Neural cell (in vitro differentiated cells): ENCODE measurements at regions not wholly inside any gene's neighbourhood (a gene's known extent, or its start where the extent isn't known, plus 50 kb on each side); places are given as distances from the start of the nearest gene placed in this dataset.

Source experiments
- H2AFZ ChIP-seq: fragments of 200-600, 300-800 bp; sonication (generic), shearing (Covaris generic); 2 replicates; pipeline ENCODE4 v1.6.0; 2014; ENCODE audit warnings: low read depth, mild to moderate bottlenecking, antibody characterized with exemption, low read length, moderate library complexity
- H3F3A ChIP-seq: fragments of 200-600 bp; shearing (Covaris generic); 2 replicates; pipeline ENCODE4 v1.6.1; 2016; ENCODE audit warnings: mild to moderate bottlenecking, moderate library complexity, mixed read lengths, antibody characterized with exemption, low read length; ENCODE audit not compliant: insufficient read depth, poor library complexity, severe bottlenecking
- H3K27ac ChIP-seq: fragments of 200-600, 300-800 bp; sonication (generic), shearing (Covaris generic); 2 replicates; pipeline ENCODE4 v1.5.1; 2014; ENCODE audit warnings: mild to moderate bottlenecking, low read length, moderate library complexity
- H3K27me3 ChIP-seq: fragments of 300-800, 200-600 bp; sonication (generic), shearing (Covaris generic); 2 replicates; pipeline ENCODE4 v1.6.0; 2014; ENCODE audit warnings: mild to moderate bottlenecking, low read depth, low read length, moderate library complexity; ENCODE audit not compliant: insufficient read depth
- H3K36me3 ChIP-seq: fragments of 300-800, 200-600 bp; sonication (generic), shearing (Covaris generic); 2 replicates; pipeline ENCODE4 v1.5.1; 2014; ENCODE audit warnings: mild to moderate bottlenecking, antibody characterized with exemption, low read length, moderate library complexity; ENCODE audit not compliant: insufficient read depth
- H3K4me2 ChIP-seq: fragments of 300-800, 200-600 bp; sonication (generic), shearing (Covaris generic); 2 replicates; pipeline ENCODE4 v1.6.0; 2014; ENCODE audit warnings: mild to moderate bottlenecking, low read length
- H3K4me3 ChIP-seq: fragments of 300-800, 200-600 bp; sonication (generic), shearing (Covaris generic); 2 replicates; pipeline ENCODE4 v1.5.1; 2014; ENCODE audit warnings: mild to moderate bottlenecking, low read length, moderate library complexity
- H3K79me2 ChIP-seq: fragments of 200-600 bp; shearing (Covaris generic); replicated peaks from 2 replicates; pipeline ENCODE4 v1.6.0; 2014; ENCODE audit warnings: mild to moderate bottlenecking, low read length, moderate library complexity; ENCODE audit not compliant: insufficient read depth
- H3K9ac ChIP-seq: fragments of 300-800, 200-600 bp; sonication (generic), shearing (Covaris generic); 2 replicates; pipeline ENCODE4 v1.6.1; 2016; ENCODE audit warnings: mild to moderate bottlenecking, low read length, mixed read lengths
- H3K9me2 ChIP-seq: fragments of 200-600 bp; shearing (Covaris generic); 2 replicates; pipeline ENCODE4 v1.6.1; 2016; ENCODE audit warnings: mild to moderate bottlenecking, low read length, mixed read lengths; ENCODE audit not compliant: insufficient read depth
- H3K9me3 ChIP-seq: fragments of 200-600, 300-800 bp; sonication (generic), shearing (Covaris generic); 2 replicates; pipeline ENCODE4 v1.6.1; 2016; ENCODE audit warnings: mild to moderate bottlenecking, mixed run types, low read length, moderate library complexity, mixed read lengths
- H4K20me1 ChIP-seq: fragments of 200-600 bp; shearing (Covaris generic); 2 replicates; pipeline ENCODE4 v1.6.1; 2016; ENCODE audit warnings: mild to moderate bottlenecking, mixed run types; ENCODE audit not compliant: insufficient read depth
- EP300 ChIP-seq: fragments of 450-650 bp; conservative IDR thresholded peaks from 2 replicates; pipeline ENCODE4 v1.6.1; 2014; ENCODE audit warnings: antibody characterized with exemption, mild to moderate bottlenecking, moderate library complexity; ENCODE audit not compliant: poor library complexity, severe bottlenecking
- EZH2 ChIP-seq: fragments of 200-600, 300-800 bp; shearing (Covaris generic), sonication (generic); IDR thresholded peaks from 2 replicates; pipeline ENCODE4 v1.6.1; 2014; ENCODE audit warnings: antibody characterized with exemption, low read length, borderline replicate concordance, mild to moderate bottlenecking; ENCODE audit not compliant: insufficient read depth, poor library complexity, severe bottlenecking
- MXI1 ChIP-seq: fragments of 450-650 bp; conservative IDR thresholded peaks from 2 replicates; pipeline ENCODE4 v1.6.1; 2014; ENCODE audit warnings: antibody characterized with exemption, mild to moderate bottlenecking; ENCODE audit not compliant: poor library complexity, severe bottlenecking
- POLR2AphosphoS5 ChIP-seq: IDR thresholded peaks from 2 replicates; pipeline ENCODE4 v1.6.1; 2012
- RAD21 ChIP-seq: fragments of 450-650 bp; conservative IDR thresholded peaks from 2 replicates; pipeline ENCODE4 v1.6.1; 2014; ENCODE audit warnings: antibody characterized with exemption, mild to moderate bottlenecking, moderate library complexity
- REST ChIP-seq: IDR thresholded peaks from 2 replicates; pipeline ENCODE4 v1.6.1; 2012; ENCODE audit warnings: borderline replicate concordance
- SMC3 ChIP-seq: fragments of 450-650 bp; conservative IDR thresholded peaks from 2 replicates; pipeline ENCODE4 v1.6.1; 2014; ENCODE audit warnings: antibody characterized with exemption, mild to moderate bottlenecking, moderate library complexity; ENCODE audit not compliant: poor library complexity
- TAF1 ChIP-seq: IDR thresholded peaks from 2 replicates; pipeline ENCODE4 v1.6.1; 2012; ENCODE audit warnings: low read depth
- TF ChIP-seq, protein P1 (sequence below): fragments of 450-650 bp; IDR thresholded peaks from 2 replicates; pipeline ENCODE4 v1.5.1; 2014; ENCODE audit warnings: antibody characterized with exemption, mild to moderate bottlenecking, moderate library complexity; ENCODE audit not compliant: poor library complexity, severe bottlenecking

DNA sequence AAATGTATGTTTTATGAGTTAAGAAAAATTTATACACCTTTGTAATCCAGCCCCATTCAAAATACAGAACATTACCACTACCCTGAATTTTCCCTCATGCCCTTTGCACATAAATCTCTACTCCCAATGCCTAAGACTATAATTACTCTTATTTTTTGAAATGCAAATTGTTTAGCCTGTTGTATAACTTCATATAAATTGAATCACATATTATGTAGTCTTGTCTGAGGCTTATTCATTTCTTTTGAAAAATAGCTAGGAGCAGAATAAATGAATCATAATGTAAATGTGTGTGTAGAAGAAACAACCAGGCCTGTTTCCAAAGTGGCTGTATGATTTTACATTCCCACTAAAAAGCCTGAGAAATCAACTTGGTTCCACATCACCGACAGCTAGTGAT is 319.8 kb downstream of the DCAF12L2 start:
- TF ChIP-seq TAF1, result no peak
- no peak for TF ChIP-seq POLR2AphosphoS5
- no peak for TF ChIP-seq EZH2
- no peak for TF ChIP-seq RAD21
- TF ChIP-seq EP300, result no peak
- TF ChIP-seq, protein P1, sequence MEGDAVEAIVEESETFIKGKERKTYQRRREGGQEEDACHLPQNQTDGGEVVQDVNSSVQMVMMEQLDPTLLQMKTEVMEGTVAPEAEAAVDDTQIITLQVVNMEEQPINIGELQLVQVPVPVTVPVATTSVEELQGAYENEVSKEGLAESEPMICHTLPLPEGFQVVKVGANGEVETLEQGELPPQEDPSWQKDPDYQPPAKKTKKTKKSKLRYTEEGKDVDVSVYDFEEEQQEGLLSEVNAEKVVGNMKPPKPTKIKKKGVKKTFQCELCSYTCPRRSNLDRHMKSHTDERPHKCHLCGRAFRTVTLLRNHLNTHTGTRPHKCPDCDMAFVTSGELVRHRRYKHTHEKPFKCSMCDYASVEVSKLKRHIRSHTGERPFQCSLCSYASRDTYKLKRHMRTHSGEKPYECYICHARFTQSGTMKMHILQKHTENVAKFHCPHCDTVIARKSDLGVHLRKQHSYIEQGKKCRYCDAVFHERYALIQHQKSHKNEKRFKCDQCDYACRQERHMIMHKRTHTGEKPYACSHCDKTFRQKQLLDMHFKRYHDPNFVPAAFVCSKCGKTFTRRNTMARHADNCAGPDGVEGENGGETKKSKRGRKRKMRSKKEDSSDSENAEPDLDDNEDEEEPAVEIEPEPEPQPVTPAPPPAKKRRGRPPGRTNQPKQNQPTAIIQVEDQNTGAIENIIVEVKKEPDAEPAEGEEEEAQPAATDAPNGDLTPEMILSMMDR, result no peak
- TF ChIP-seq MXI1, result no peak
- no peak for TF ChIP-seq REST
- Histone ChIP-seq H2AFZ (no peak overlapping the region), H3K27ac (no peak overlapping the region), H3F3A (no peaks in the 10 kb centered on the region), H3K27me3 (no peaks in the 10 kb centered on the region), H3K36me3 (no peaks in the 10 kb centered on the region), H3K4me3 (no peak overlapping the region), H3K9me2 (no peaks in the 10 kb centered on the region), H3K9me3 (no peaks in the 10 kb centered on the region), H3K79me2 (no peaks in the 10 kb centered on the region), H3K4me2 (no peak overlapping the region), H3K9ac (no peak overlapping the region), H4K20me1 (no peaks in the 10 kb centered on the region)

GRCh38 chrX:125850693-125851092 is 315.4 kb downstream of the DCAF12L2 start:
- Histone ChIP-seq H3K36me3 (no peaks in the 10 kb centered on the region), H3K27me3 (no peaks in the 10 kb centered on the region), H2AFZ (no peak overlapping the region), H3K27ac (no peak overlapping the region), H3K9me2 (no peaks in the 10 kb centered on the region), H3K4me2 (no peak overlapping the region), H4K20me1 (no peaks in the 10 kb centered on the region), H3K4me3 (no peak overlapping the region), H3K9ac (no peak overlapping the region), H3F3A (no peaks in the 10 kb centered on the region), H3K9me3 (no peaks in the 10 kb centered on the region), H3K79me2 (no peaks in the 10 kb centered on the region)
- TF ChIP-seq RAD21 (no peak), TAF1 (no peak), MXI1 (no peak), EZH2 (no peak), SMC3 (no peak), REST (no peak), EP300 (no peak), POLR2AphosphoS5 (no peak)
- TF ChIP-seq, protein P1, result no peak
